ENCODE measurements at regions not wholly inside any gene's neighbourhood (a gene's known extent, or its start where the extent isn't known, plus 50 kb on each side); places are given as distances from the start of the nearest gene placed in this dataset.
A peak's percentile ranks its signal among the peaks of the same experiment; 100 is the strongest.

DNA sequence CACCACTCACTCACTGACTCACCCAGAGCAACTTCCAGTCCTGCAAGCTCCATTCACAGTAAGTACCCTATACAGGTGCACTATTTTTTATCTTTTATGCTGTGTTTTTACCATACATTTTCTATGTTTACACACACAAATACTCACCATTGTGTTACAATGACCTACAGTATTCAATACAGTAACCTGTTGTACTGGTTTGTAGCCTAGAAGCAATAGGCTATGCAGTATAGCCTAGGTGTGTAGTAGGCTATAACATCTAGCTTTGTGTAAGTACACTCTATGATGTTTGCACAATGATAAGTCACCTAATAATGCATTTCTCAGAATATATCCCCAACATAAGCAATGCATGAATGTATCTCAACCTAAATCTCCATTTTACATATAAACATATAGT is 541.1 kb downstream of the NR2F1-AS1 start:
- no peak overlapping the region for H3K4ac ChIP-seq (ENCODE audit: low read length)
- H3K36me3 ChIP-seq (replicated peaks in 1 of 2; ENCODE audit: control insufficient read depth in 2 of 2, insufficient read depth in 2 of 2, low read length in 2 of 2), result no peaks in the 10 kb centered on the region
- H2AK5ac ChIP-seq (ENCODE audit: low read depth, low read length), result no peak overlapping the region
- H3K18ac ChIP-seq (ENCODE audit: low read length), result no peak overlapping the region
- no peak overlapping the region for H4K91ac ChIP-seq (ENCODE audit: low read depth, low read length, poor library complexity)
- no peak overlapping the region for H3K27ac ChIP-seq (replicated peaks; ENCODE audit: low read length)
- no peaks in the 10 kb centered on the region for H3K27me3 ChIP-seq (ENCODE audit: control insufficient read depth in 3 of 3, insufficient read depth in 3 of 3, low read depth in 1 of 3, low read length in 3 of 3)
- no peaks in the 10 kb centered on the region for H3K79me1 ChIP-seq (ENCODE audit: low read depth, low read length)
- H2BK15ac ChIP-seq (ENCODE audit: low read length), result no peak overlapping the region
- no peak overlapping the region for H3K4me3 ChIP-seq (ENCODE audit: low read length in 2 of 2)
- no peak overlapping the region for H2BK120ac ChIP-seq (ENCODE audit: low read depth, low read length)
- no peaks in the 10 kb centered on the region for H3K9me3 ChIP-seq (replicated peaks in 1 of 2; ENCODE audit: control insufficient read depth in 2 of 2, insufficient read depth in 1 of 2, low read depth in 1 of 2, low read length in 2 of 2)
- no peak overlapping the region for H3K23ac ChIP-seq (ENCODE audit: low read depth, low read length, poor library complexity)
- H3K4me1 ChIP-seq (ENCODE audit: control insufficient read depth in 2 of 2, insufficient read depth in 1 of 2, low read depth in 1 of 2, low read length in 2 of 2), result peaks cover 4% of the 10 kb centered on the region in 2 donors
- H2BK12ac ChIP-seq (ENCODE audit: low read length), result no peak overlapping the region
- no peak for DNase-seq (ENCODE audit: low spot score)
- no peak overlapping the region for H2BK5ac ChIP-seq (ENCODE audit: low read length)
- H4K8ac ChIP-seq (ENCODE audit: low read depth, low read length), result no peak overlapping the region
- H3K14ac ChIP-seq (ENCODE audit: low read length), result no peak overlapping the region
- no peak overlapping the region for H3K9ac ChIP-seq (ENCODE audit: low read depth, low read length, poor library complexity)
- H2AFZ ChIP-seq (ENCODE audit: low read length), result no peak overlapping the region
- no peak overlapping the region for H3K4me2 ChIP-seq (ENCODE audit: insufficient read depth, low read length, poor library complexity, severe bottlenecking)

DNA sequence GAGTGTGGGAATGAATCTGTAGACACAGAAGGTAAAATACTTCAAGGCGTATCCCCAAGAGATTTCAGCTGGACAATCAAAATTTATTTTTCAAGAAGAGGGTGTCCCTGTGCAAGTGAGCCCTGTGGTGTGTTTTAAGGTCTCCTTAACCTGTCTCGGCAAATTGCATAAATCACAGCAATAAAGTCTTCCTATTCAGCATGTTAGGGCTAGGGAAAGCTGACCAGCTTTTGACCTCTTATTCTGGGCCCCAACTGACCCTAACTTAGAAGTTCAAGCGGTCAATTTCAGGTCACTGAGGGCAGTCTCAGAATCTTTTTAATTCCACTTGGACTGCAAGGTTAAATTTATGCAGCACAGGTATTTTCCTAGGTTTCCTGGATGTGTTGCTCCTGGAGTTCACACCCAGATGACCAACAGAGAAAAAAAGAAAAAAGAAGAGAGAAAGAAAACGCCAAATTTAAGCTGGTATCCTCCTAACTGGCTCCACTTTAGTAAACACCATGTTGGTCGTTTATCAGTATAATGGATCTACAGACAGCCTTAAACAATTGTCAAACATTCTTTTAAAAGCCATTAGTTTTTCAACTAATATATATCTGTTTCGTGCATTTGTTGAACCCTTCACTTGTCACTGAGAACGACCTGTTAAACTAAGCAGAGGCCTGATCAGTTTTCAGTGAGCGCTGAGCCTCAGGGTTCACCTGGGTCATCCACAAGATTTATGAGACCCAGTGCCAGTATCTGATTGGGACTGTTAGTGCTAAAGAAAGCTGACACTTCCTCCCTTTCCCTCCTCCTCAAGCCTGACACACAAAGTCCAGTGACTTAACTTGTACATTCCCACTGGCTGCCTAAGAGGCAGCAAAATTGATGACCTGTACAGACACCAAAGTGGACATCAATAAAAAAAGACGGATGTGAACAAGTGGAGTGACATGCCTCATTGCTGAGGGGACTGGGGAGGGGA is 546.1 kb downstream of the NR2F1-AS1 start:
- Histone ChIP-seq H2BK5ac (ENCODE audit: low read length) (no peak overlapping the region), H4K8ac (ENCODE audit: low read depth, low read length) (no peak overlapping the region), H2BK15ac (ENCODE audit: low read length) (no peak overlapping the region), H3K23ac (ENCODE audit: low read depth, low read length, poor library complexity) (no peak overlapping the region), H3K79me1 (ENCODE audit: low read depth, low read length) (no peaks in the 10 kb centered on the region), H3K27me3 (ENCODE audit: control insufficient read depth in 3 of 3, insufficient read depth in 3 of 3, low read depth in 1 of 3, low read length in 3 of 3) (no peaks in the 10 kb centered on the region), H3K4me2 (ENCODE audit: insufficient read depth, low read length, poor library complexity, severe bottlenecking) (no peak overlapping the region), H3K4me1 (ENCODE audit: control insufficient read depth in 2 of 2, insufficient read depth in 1 of 2, low read depth in 1 of 2, low read length in 2 of 2) (peaks cover 4 to 7% of the 10 kb centered on the region in 2 donors), H3K4ac (ENCODE audit: low read length) (no peak overlapping the region), H4K91ac (ENCODE audit: low read depth, low read length, poor library complexity) (no peak overlapping the region), H3K27ac (replicated peaks; ENCODE audit: low read length) (no peak overlapping the region), H2AK5ac (ENCODE audit: low read depth, low read length) (no peak overlapping the region), H2BK120ac (ENCODE audit: low read depth, low read length) (no peak overlapping the region), H3K36me3 (replicated peaks in 1 of 2; ENCODE audit: control insufficient read depth in 2 of 2, insufficient read depth in 2 of 2, low read length in 2 of 2) (no peaks in the 10 kb centered on the region), H3K4me3 (ENCODE audit: low read length in 2 of 2) (no peak overlapping the region), H3K14ac (ENCODE audit: low read length) (no peak overlapping the region), H2AFZ (ENCODE audit: low read length) (peak overlapping the region; percentile 13), H3K9ac (ENCODE audit: low read depth, low read length, poor library complexity) (no peak overlapping the region), H3K18ac (ENCODE audit: low read length) (no peak overlapping the region), H3K9me3 (replicated peaks in 1 of 2; ENCODE audit: control insufficient read depth in 2 of 2, insufficient read depth in 1 of 2, low read depth in 1 of 2, low read length in 2 of 2) (no peaks in the 10 kb centered on the region), H2BK12ac (ENCODE audit: low read length) (no peak overlapping the region)
- WGBS, 2 donors (ENCODE audit: extremely low coverage in 2 of 2, insufficient read length in 2 of 2, insufficient replicate concordance in 1 of 2), result no CpG with 5 or more reads among the region's 9 CpGs
- DNase-seq (ENCODE audit: low spot score), result no peak

DNA sequence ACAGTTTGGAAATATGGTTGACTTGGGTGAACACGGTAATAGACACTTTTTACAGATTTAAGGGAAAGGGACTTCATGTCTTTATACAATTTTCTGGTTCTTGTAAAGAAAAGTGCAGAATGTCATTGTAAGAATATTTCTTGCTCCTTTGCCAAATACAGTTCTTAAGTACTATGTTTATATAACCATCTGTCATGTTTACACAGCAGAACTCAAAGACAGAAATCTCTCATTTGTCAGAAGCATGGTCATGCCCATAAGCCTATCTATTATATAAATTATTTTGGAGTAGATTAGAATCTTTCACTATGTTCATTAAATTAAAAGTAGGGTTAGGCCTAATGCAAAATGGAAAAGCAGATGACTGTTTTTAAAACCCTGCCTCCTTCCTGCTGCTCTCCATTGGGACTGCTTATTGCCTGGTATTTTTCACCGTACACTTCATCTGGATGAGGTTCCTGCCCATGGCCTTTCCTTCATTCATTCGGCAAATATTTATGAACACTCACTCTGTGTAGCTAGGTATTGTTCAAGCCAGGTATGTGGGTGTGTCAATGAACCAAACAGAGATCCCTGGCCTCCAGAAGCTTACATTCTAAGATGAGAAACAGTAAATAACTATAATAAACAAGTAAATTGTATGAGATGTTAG is 558.1 kb downstream of the NR2F1-AS1 start:
- Histone ChIP-seq H4K91ac (ENCODE audit: low read depth, low read length, poor library complexity) (no peak overlapping the region), H3K27ac (replicated peaks; ENCODE audit: low read length) (no peak overlapping the region), H2AFZ (ENCODE audit: low read length) (no peak overlapping the region), H3K4me2 (ENCODE audit: insufficient read depth, low read length, poor library complexity, severe bottlenecking) (no peak overlapping the region), H3K23ac (ENCODE audit: low read depth, low read length, poor library complexity) (no peak overlapping the region), H3K27me3 (ENCODE audit: control insufficient read depth in 3 of 3, insufficient read depth in 3 of 3, low read depth in 1 of 3, low read length in 3 of 3) (no peaks in the 10 kb centered on the region), H3K4me1 (ENCODE audit: control insufficient read depth in 2 of 2, insufficient read depth in 1 of 2, low read depth in 1 of 2, low read length in 2 of 2) (no peaks in the 10 kb centered on the region), H3K18ac (ENCODE audit: low read length) (no peak overlapping the region), H3K36me3 (replicated peaks in 1 of 2; ENCODE audit: control insufficient read depth in 2 of 2, insufficient read depth in 2 of 2, low read length in 2 of 2) (no peaks in the 10 kb centered on the region), H2BK15ac (ENCODE audit: low read length) (no peak overlapping the region), H3K9me3 (replicated peaks in 1 of 2; ENCODE audit: control insufficient read depth in 2 of 2, insufficient read depth in 1 of 2, low read depth in 1 of 2, low read length in 2 of 2) (no peaks in the 10 kb centered on the region), H2AK5ac (ENCODE audit: low read depth, low read length) (no peak overlapping the region), H3K9ac (ENCODE audit: low read depth, low read length, poor library complexity) (no peak overlapping the region), H2BK120ac (ENCODE audit: low read depth, low read length) (no peak overlapping the region), H3K4me3 (ENCODE audit: low read length in 2 of 2) (no peak overlapping the region), H4K8ac (ENCODE audit: low read depth, low read length) (no peak overlapping the region), H3K14ac (ENCODE audit: low read length) (no peak overlapping the region), H2BK5ac (ENCODE audit: low read length) (no peak overlapping the region), H3K79me1 (ENCODE audit: low read depth, low read length) (no peaks in the 10 kb centered on the region), H2BK12ac (ENCODE audit: low read length) (no peak overlapping the region), H3K4ac (ENCODE audit: low read length) (no peak overlapping the region)
- no CpG with 5 or more reads among the region's 3 CpGs for WGBS, 2 donors (ENCODE audit: extremely low coverage in 2 of 2, insufficient read length in 2 of 2, insufficient replicate concordance in 1 of 2)
- DNase-seq (ENCODE audit: low spot score), result no peak

DNA sequence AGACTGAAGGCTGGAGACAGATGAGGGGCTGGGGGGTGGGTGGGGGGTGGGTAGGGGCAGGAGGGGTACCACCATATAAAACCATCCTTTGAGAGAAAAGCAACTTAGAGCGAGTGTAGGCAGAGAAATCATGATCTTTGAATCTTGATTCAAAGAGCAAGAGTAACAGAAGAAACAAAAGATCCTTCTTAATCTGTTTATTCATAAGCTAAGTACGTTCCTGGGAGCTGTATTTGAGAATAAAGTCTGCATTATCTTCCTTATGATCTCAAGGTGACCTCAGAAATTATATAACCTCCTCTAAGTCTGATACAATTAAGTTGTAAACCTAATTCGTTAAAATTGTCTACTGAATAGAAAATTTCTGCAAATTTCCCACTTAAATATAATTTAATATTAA is 558.8 kb downstream of the NR2F1-AS1 start:
- Histone ChIP-seq H3K18ac (ENCODE audit: low read length) (no peak overlapping the region), H3K9me3 (replicated peaks in 1 of 2; ENCODE audit: control insufficient read depth in 2 of 2, insufficient read depth in 1 of 2, low read depth in 1 of 2, low read length in 2 of 2) (no peaks in the 10 kb centered on the region), H4K8ac (ENCODE audit: low read depth, low read length) (no peak overlapping the region), H4K91ac (ENCODE audit: low read depth, low read length, poor library complexity) (no peak overlapping the region), H3K9ac (ENCODE audit: low read depth, low read length, poor library complexity) (no peak overlapping the region), H2BK120ac (ENCODE audit: low read depth, low read length) (no peak overlapping the region), H3K27ac (replicated peaks; ENCODE audit: low read length) (no peak overlapping the region), H3K4me2 (ENCODE audit: insufficient read depth, low read length, poor library complexity, severe bottlenecking) (no peak overlapping the region), H3K79me1 (ENCODE audit: low read depth, low read length) (no peaks in the 10 kb centered on the region), H3K36me3 (replicated peaks in 1 of 2; ENCODE audit: control insufficient read depth in 2 of 2, insufficient read depth in 2 of 2, low read length in 2 of 2) (no peaks in the 10 kb centered on the region), H3K27me3 (ENCODE audit: control insufficient read depth in 3 of 3, insufficient read depth in 3 of 3, low read depth in 1 of 3, low read length in 3 of 3) (no peaks in the 10 kb centered on the region), H3K4ac (ENCODE audit: low read length) (no peak overlapping the region), H2BK5ac (ENCODE audit: low read length) (no peak overlapping the region), H2AK5ac (ENCODE audit: low read depth, low read length) (no peak overlapping the region), H2AFZ (ENCODE audit: low read length) (no peak overlapping the region), H3K4me1 (ENCODE audit: control insufficient read depth in 2 of 2, insufficient read depth in 1 of 2, low read depth in 1 of 2, low read length in 2 of 2) (no peaks in the 10 kb centered on the region), H3K14ac (ENCODE audit: low read length) (no peak overlapping the region), H2BK15ac (ENCODE audit: low read length) (no peak overlapping the region), H3K23ac (ENCODE audit: low read depth, low read length, poor library complexity) (no peak overlapping the region), H2BK12ac (ENCODE audit: low read length) (no peak overlapping the region), H3K4me3 (ENCODE audit: low read length in 2 of 2) (no peak overlapping the region)
- no peak for DNase-seq (ENCODE audit: low spot score)
- WGBS, 2 donors (ENCODE audit: extremely low coverage in 2 of 2, insufficient read length in 2 of 2, insufficient replicate concordance in 1 of 2), result no CpG with 5 or more reads among the region's 3 CpGs

Measured in neuronal stem cell (in vitro differentiated cells).